Medulla oblongata (tissue), 1 donor: ENCODE measurements at regions not wholly inside any gene's neighbourhood (a gene's known extent, or its start where the extent isn't known, plus 50 kb on each side); places are given as distances from the start of the nearest gene placed in this dataset.

Experiments used
- DNase-seq: peaks from one replicate; pipeline ENCODE4 v3.0.0-alpha.2; 2015; ENCODE audit errors: extremely low spot score

- DNase-seq, result no peak
These were observed 156.4 kb downstream of the TENT4A start for GRCh38 chr5:6869677-6870076.

- DNase-seq, result no peak
These were observed 159.4 kb downstream of the TENT4A start for GRCh38 chr5:6872441-6873160.

DNA sequence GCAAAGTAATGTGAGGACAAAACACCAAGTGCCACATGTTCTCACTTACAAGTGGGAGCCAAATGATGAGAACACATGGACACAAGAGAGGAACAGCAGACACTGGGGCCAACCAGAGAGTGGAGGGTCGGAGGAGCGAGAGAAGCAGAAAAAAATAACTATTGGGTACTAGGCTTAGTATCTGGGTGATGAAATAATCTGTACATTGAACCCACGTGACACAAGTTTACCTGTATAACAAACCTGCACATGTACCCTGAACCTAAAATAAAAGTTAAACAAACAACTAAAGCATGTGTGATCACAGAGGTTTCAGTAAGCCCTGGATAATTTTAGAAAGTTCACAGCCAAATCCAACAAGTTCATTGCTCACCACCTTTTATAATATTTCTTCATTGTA lies 160.1 kb downstream of the TENT4A start:
- DNase-seq, result no peak

- DNase-seq, result no peak
These were observed 162.1 kb downstream of the TENT4A start for GRCh38 chr5:6875376-6875775.

GRCh38 chr5:6877986-6878828 lies 165.0 kb downstream of the TENT4A start:
- no peak for DNase-seq

DNA sequence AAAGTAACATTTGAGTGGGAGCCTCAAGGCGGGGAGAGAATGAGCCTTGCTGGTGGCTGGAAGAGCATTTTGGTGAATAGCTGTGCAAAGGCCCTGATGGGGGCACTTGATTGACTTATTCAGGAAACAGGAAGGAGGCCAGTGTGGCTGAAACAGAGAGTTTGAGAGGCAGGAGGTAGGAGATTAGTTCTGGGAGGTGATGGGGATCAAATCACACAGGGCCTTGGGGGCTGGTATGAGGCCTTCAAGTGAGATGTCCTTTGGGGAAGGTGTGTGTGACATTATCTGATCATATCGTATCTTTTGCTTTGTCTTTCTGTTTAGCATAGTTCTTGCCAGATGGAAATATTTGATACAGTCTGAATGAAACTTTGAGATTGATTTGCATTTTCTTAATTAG lies 172.3 kb downstream of the TENT4A start:
- DNase-seq, result no peak

DNA sequence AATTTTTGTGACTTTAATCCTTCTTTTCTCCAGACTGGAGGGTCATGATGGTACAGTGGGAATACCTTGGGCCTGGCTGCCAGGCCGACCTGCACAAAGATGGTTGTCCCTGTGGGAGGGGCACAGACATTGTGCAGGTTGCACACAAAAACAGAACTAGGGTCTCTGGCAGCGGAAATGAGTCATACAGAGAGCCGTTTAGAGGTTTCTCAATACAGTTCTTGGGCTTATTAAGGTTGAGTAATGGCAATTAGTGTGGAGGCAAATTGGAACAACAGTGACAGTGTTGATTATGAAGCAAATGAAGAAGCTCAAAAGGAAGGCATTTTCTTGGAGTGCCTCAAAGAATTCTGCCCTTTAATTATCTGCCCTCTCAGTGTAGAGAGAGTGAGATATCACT lies 173.6 kb downstream of the TENT4A start:
- DNase-seq, result no peak

GRCh38 chr5:6889030-6889429 lies 175.8 kb downstream of the TENT4A start:
- no peak for DNase-seq

GRCh38 chr5:6899221-6899620 lies 186.0 kb downstream of the TENT4A start:
- no peak for DNase-seq

DNA sequence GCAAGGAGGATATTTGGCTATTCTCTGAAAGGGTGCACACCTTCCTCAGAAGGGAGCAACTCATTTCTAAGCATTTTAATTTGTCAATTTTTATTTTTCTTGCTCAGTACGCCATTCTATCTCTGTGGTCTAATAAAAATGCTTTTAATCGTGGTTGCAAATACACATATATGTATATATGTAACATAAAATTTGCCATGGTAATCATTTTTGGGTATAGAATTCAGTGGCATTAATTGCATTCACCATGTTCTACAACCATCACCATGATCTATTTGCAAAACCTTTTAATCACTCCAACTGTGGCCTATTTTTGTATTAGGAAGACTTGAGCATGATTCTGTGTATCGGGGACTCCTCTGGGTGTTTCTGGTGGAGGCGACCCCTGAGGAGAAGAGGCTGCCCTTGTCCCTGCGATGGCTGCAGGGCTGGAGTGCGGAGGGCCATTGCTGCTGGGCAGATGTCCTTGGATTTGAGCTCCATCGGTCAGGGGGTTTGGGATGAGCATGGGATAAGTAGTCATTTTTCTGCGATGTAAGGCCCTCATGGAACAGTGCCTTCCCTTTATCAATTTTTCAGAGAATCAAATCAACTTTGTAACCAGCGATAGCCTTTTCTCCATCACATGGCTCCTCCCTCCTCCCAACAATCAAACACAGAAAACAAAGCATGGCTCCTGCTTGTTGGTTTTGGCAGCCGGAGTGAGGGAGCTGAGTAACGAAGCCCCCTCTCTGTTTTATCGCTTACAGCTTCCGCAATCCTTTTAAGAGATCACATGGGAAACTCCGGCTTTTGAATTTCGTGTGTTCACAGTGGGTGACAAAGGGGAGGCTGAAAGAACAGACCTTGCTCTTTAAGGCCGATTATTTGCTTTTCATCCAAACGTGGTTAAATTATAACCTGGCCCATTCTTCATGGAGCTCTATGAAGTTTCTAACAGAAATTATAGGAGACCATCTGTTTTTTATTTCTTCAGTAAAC lies 187.3 kb downstream of the TENT4A start:
- DNase-seq, result no peak

DNA sequence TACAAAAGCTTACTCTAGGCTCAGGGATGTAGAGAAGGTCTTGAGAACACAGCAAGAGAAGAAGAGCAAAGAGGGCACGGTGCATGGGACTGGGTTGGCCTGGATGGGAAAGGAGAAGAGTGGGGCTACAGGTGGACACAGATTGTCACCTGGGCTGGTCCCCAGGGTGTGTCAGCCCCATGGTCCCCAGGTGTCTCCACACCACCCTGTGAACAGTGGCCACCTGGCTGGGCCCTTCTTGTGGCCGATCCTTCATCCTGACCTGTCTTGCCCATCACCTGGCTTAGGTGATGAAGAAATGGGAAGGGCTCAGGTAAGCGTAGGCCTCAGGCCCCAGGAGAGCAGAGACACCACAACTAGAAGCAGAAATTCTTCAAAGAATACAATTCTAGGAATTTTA lies 188.9 kb downstream of the TENT4A start:
- no peak for DNase-seq

GRCh38 chr5:6902597-6902996 lies 189.4 kb downstream of the TENT4A start:
- DNase-seq, result no peak

GRCh38 chr5:6903934-6904333 lies 190.7 kb downstream of the TENT4A start:
- no peak for DNase-seq

GRCh38 chr5:6904860-6905259 lies 191.6 kb downstream of the TENT4A start:
- no peak for DNase-seq

- DNase-seq, result no peak
These were observed 192.2 kb downstream of the TENT4A start for GRCh38 chr5:6905423-6905822.

DNA sequence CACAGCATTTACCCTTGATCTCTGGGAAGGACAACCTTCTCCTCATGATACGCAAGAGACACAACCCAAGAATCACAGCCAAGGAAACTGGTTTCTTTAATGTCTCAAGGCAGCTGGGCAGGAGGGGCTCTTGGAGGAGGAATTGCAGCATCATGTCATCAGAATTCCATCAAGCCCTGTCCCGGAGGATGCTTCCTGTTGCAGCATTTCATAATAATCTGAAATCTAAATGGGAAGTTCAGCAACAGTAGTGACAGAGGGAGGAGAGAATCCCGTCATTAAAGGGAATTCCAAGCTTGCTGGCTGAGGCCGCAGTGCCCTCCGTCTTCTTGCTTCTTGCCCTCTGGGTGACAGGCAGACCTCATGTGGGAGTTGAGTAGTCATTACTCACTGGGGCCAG lies 192.7 kb downstream of the TENT4A start:
- DNase-seq, result no peak

DNA sequence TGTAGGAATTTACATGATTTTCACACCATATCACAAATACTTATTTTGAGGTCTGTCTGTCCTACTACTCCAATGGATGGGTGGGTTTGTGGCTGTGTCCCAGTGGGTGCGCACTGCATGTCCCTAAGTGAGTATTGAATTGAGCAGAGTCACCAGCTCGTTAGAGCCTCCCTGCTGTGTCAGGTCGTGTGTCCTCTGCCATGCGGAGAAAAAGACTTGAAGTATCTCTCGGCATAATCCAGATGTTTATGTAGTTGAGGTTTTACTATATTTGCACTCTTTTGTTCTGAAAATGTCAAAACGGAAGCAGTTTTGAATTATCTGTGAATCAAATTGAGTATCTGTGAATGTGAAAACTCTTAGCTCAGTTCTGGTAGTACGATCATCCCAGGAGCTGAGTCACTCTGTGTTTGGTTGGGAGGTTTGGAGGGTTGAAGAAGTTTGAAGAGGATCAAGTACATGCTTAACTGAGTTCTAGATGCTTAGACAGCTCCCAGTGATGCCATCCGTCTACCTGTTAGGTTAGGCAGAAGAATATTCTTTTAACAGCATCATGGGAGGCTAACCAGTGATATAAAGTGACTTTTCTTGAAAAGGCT lies 194.2 kb downstream of the TENT4A start:
- DNase-seq, result no peak

DNA sequence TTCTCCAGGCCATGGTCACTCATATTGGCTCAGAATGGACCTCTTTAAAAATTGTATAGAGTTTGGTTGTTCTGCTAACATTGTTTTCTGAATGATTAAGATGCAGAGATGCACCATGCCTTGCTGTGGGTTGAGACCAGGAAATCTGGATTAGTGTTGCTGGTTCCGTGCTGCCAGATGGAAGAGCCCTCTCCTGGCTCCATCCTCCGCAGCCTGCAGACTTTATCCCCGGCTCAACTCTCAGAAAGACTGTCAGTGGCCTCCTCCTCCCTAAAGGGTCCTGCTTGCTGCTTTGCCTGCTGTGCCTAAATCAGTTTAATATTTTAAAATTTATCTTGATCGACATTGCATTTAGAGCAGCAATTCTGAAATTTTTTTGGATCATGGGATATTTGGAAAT lies 196.7 kb downstream of the TENT4A start:
- DNase-seq, result no peak

GRCh38 chr5:6910950-6911349 lies 197.7 kb downstream of the TENT4A start:
- no peak for DNase-seq

GRCh38 chr5:6914347-6914746 lies 201.1 kb downstream of the TENT4A start:
- no peak for DNase-seq

DNA sequence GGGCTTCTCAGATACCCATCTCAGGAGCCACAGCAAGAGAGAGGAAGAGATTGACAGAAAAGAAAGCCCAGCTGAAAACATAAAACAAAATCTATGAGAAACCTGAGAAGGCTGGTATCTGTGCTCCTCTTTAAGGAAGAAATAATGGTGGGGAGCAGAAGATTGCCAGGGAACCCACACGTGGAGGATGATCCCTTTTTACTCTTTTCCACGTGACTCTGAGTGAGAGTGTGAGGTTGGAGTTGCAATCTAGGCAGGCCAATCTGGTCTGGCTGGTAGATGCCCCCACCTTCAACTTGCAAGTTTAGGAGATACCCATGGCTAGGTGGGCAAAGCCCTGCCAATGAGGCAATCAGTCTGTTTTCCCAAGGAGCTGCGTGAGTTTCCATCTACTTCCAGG lies 202.3 kb downstream of the TENT4A start:
- DNase-seq, result no peak

GRCh38 chr5:6918255-6918654 lies 205.0 kb downstream of the TENT4A start:
- DNase-seq, result no peak
